AG09309 (cell line): ENCODE measurements at regions not wholly inside any gene's neighbourhood (a gene's known extent, or its start where the extent isn't known, plus 50 kb on each side); places are given as distances from the start of the nearest gene placed in this dataset.

ENCODE experiments used
- DNase-seq: peaks from one replicate; pipeline ENCODE4 v3.0.0-alpha.2; 2010; ENCODE audit warnings: low read depth
- H3K4me3 ChIP-seq: 2 replicates; pipeline ENCODE4 v1.5.1; 2011; ENCODE audit warnings: mild to moderate bottlenecking, low read depth, low read length, moderate library complexity; ENCODE audit not compliant: control insufficient read depth
- CTCF ChIP-seq: IDR thresholded peaks from 2 replicates; pipeline ENCODE4 v1.5.1; 2011; ENCODE audit warnings: mild to moderate bottlenecking, low read depth, low read length, inconsistent platforms; ENCODE audit not compliant: insufficient read depth, control insufficient read depth; ENCODE audit errors: missing control alignments

GRCh38 chr11:10392095-10393079 lies 62.7 kb upstream of the AMPD3 start:
- no peak for DNase-seq
- TF ChIP-seq CTCF: no peak
- H3K4me3 ChIP-seq: no peak overlapping the region

- no peak for DNase-seq
- H3K4me3 ChIP-seq: no peak overlapping the region
- TF ChIP-seq CTCF: no peak
These were observed 60.6 kb upstream of the AMPD3 start for GRCh38 chr11:10394229-10395101.

- no peak for TF ChIP-seq CTCF
These were observed 59.7 kb upstream of the AMPD3 start for GRCh38 chr11:10395166-10395897.

GRCh38 chr11:10396771-10397170 lies 58.3 kb upstream of the AMPD3 start:
- TF ChIP-seq CTCF: no peak
- H3K4me3 ChIP-seq: no peak overlapping the region
- DNase-seq: no peak

More at GRCh38 chr11:10395166-10395897, 59.7 kb upstream of the AMPD3 start:
- no peak overlapping the region for H3K4me3 ChIP-seq
- no peak for DNase-seq

- H3K4me3 ChIP-seq: no peak overlapping the region
- no peak for DNase-seq
- no peak for TF ChIP-seq CTCF
These were observed 57.7 kb upstream of the AMPD3 start for GRCh38 chr11:10397226-10397987.
